DOHH2 (cell line): ENCODE measurements at regions not wholly inside any gene's neighbourhood (a gene's known extent, or its start where the extent isn't known, plus 50 kb on each side); places are given as distances from the start of the nearest gene placed in this dataset.

Experiments used
- H3F3A ChIP-seq: fragments of 200-600 bp; sonication (generic), shearing (Covaris generic); 2 replicates; pipeline ENCODE4 v1.6.0; 2016; ENCODE audit warnings: antibody characterized with exemption, mild to moderate bottlenecking; ENCODE audit not compliant: control insufficient read depth, insufficient read depth
- H3K27ac ChIP-seq: fragments of 200-600 bp; sonication (generic); 2 replicates; pipeline ENCODE4 v1.5.1; 2014; ENCODE audit warnings: low read depth, mild to moderate bottlenecking, low read length, moderate library complexity
- H3K27me3 ChIP-seq: fragments of 200-600 bp; sonication (generic); 2 replicates; pipeline ENCODE4 v1.6.1; 2014; ENCODE audit warnings: mild to moderate bottlenecking, low read length, mixed read lengths; ENCODE audit not compliant: control insufficient read depth
- H3K36me3 ChIP-seq: fragments of 200-600 bp; sonication (generic); 2 replicates; pipeline ENCODE4 v1.6.1; 2014; ENCODE audit warnings: mild to moderate bottlenecking, low read length, moderate library complexity, mixed read lengths; ENCODE audit not compliant: control insufficient read depth
- H3K4me1 ChIP-seq: fragments of 200-600 bp; sonication (generic); 2 replicates; pipeline ENCODE4 v1.6.1; 2014; ENCODE audit warnings: mild to moderate bottlenecking, low read length, mixed read lengths; ENCODE audit not compliant: control insufficient read depth
- H3K4me2 ChIP-seq: fragments of 200-600 bp; sonication (generic); 2 replicates; pipeline ENCODE4 v1.6.0; 2014; ENCODE audit warnings: mild to moderate bottlenecking, low read length, moderate library complexity
- H3K4me3 ChIP-seq: fragments of 200-600 bp; sonication (generic); 2 replicates; pipeline ENCODE4 v1.5.1; 2014; ENCODE audit warnings: mild to moderate bottlenecking, low read length, mixed read lengths
- H3K79me2 ChIP-seq: fragments of 200-600 bp; sonication (generic); 2 replicates; pipeline ENCODE4 v1.6.1; 2014; ENCODE audit warnings: mild to moderate bottlenecking, low read length, mixed read lengths; ENCODE audit not compliant: control insufficient read depth
- H3K9me2 ChIP-seq: fragments of 200-600 bp; sonication (generic); replicated peaks from 2 replicates; pipeline ENCODE4 v1.6.1; 2014; ENCODE audit warnings: mild to moderate bottlenecking, low read length, mixed read lengths; ENCODE audit not compliant: control insufficient read depth
- H3K9me3 ChIP-seq: fragments of 200-600 bp; sonication (generic); 2 replicates; pipeline ENCODE4 v1.6.1; 2014; ENCODE audit warnings: antibody characterized with exemption, low read length, mixed read lengths; ENCODE audit not compliant: control insufficient read depth, insufficient read depth
- H4K20me1 ChIP-seq: fragments of 200-600 bp; sonication (generic); 2 replicates; pipeline ENCODE4 v1.6.0; 2014; ENCODE audit warnings: low read depth, mild to moderate bottlenecking, antibody characterized with exemption, low read length, moderate library complexity; ENCODE audit not compliant: control insufficient read depth, insufficient read depth
- EZH2phosphoT487 ChIP-seq: fragments of 200-600 bp; sonication (generic); IDR thresholded peaks from 2 replicates; pipeline ENCODE4 v1.6.1; 2017; ENCODE audit warnings: borderline replicate concordance, mild to moderate bottlenecking, antibody characterized with exemption, low read length, moderate library complexity, mixed read lengths
- TF ChIP-seq, protein P1 (sequence below): fragments of 200-600 bp; sonication (generic); IDR thresholded peaks from one replicate; pipeline ENCODE4 v1.5.1; 2014; ENCODE audit warnings: antibody characterized with exemption, mild to moderate bottlenecking, low read depth, low read length; ENCODE audit not compliant: poor library complexity, severe bottlenecking

GRCh38 chr10:47207894-47208469, 92.0 kb upstream of the GDF10 start:
- no peaks in the 10 kb centered on the region for H3K9me2 ChIP-seq
- no peaks in the 10 kb centered on the region for H3K9me3 ChIP-seq
- no peaks in the 10 kb centered on the region for H3K79me2 ChIP-seq
- H3K4me1 ChIP-seq, result no peaks in the 10 kb centered on the region
- no peaks in the 10 kb centered on the region for H3K36me3 ChIP-seq
- no peak overlapping the region for H3K4me3 ChIP-seq
- H3F3A ChIP-seq, result no peaks in the 10 kb centered on the region
- no peak overlapping the region for H3K27ac ChIP-seq
- TF ChIP-seq, protein P1, sequence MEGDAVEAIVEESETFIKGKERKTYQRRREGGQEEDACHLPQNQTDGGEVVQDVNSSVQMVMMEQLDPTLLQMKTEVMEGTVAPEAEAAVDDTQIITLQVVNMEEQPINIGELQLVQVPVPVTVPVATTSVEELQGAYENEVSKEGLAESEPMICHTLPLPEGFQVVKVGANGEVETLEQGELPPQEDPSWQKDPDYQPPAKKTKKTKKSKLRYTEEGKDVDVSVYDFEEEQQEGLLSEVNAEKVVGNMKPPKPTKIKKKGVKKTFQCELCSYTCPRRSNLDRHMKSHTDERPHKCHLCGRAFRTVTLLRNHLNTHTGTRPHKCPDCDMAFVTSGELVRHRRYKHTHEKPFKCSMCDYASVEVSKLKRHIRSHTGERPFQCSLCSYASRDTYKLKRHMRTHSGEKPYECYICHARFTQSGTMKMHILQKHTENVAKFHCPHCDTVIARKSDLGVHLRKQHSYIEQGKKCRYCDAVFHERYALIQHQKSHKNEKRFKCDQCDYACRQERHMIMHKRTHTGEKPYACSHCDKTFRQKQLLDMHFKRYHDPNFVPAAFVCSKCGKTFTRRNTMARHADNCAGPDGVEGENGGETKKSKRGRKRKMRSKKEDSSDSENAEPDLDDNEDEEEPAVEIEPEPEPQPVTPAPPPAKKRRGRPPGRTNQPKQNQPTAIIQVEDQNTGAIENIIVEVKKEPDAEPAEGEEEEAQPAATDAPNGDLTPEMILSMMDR, result no peak
- no peak for TF ChIP-seq EZH2phosphoT487
- H3K4me2 ChIP-seq, result no peak overlapping the region
- H3K27me3 ChIP-seq, result no peaks in the 10 kb centered on the region
- H4K20me1 ChIP-seq, result no peaks in the 10 kb centered on the region

DNA sequence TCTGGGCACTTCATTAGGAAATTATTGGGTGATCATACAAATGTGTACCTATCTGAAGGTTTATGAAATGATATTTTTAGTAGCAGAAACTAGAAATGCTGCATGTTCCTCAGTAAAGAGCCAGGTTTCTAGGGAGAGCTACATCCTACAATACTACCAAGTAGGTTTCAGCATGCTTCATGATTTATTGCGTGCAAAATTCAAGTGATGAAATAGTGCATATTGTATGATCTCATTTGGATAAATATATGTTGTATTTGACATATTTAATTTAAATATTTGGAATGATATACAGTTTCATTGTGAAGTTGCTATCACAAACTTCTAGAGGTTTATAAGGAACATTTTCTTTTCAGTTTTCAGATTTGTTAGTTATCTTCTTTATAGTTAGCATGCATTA, 90.5 kb upstream of the GDF10 start:
- H4K20me1 ChIP-seq, result no peaks in the 10 kb centered on the region
- TF ChIP-seq EZH2phosphoT487, result no peak
- TF ChIP-seq, protein P1, result no peak
- H3K4me1 ChIP-seq, result no peaks in the 10 kb centered on the region
- H3F3A ChIP-seq, result no peaks in the 10 kb centered on the region
- H3K79me2 ChIP-seq, result no peaks in the 10 kb centered on the region
- H3K4me3 ChIP-seq, result no peak overlapping the region
- H3K27ac ChIP-seq, result no peak overlapping the region
- no peaks in the 10 kb centered on the region for H3K36me3 ChIP-seq
- no peaks in the 10 kb centered on the region for H3K27me3 ChIP-seq
- H3K4me2 ChIP-seq, result no peak overlapping the region
- no peaks in the 10 kb centered on the region for H3K9me2 ChIP-seq
- no peaks in the 10 kb centered on the region for H3K9me3 ChIP-seq

DNA sequence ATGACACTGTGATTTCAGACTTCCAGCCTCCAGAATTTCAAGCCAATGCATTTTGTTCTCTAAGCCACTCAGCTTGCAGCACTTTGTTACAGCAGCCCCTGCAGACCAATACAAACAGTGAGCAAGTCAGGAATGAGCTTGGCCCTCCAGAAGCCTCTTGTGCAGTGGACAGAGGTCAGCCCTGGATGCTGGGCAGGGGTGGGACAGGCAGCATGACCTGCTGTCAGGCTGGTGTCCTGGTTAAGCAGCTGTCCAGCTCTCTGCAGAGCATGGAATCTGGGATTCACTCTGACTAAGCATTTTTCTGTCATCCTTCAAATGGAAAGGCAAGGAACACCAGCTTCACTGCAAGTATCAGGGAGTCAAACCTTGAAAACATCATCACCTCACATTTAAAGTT, 85.5 kb upstream of the GDF10 start:
- Histone ChIP-seq H3K36me3 (no peaks in the 10 kb centered on the region), H3K9me2 (no peaks in the 10 kb centered on the region), H3K4me3 (no peak overlapping the region), H3K9me3 (no peaks in the 10 kb centered on the region), H3K27ac (no peak overlapping the region), H3K4me2 (no peak overlapping the region), H3F3A (no peaks in the 10 kb centered on the region), H3K79me2 (no peaks in the 10 kb centered on the region), H4K20me1 (no peaks in the 10 kb centered on the region), H3K27me3 (no peaks in the 10 kb centered on the region), H3K4me1 (no peaks in the 10 kb centered on the region)
- TF ChIP-seq, protein P1, result no peak
- no peak for TF ChIP-seq EZH2phosphoT487

GRCh38 chr10:47217113-47217512, 82.9 kb upstream of the GDF10 start:
- H3K9me3 ChIP-seq, result no peaks in the 10 kb centered on the region
- no peaks in the 10 kb centered on the region for H3F3A ChIP-seq
- no peaks in the 10 kb centered on the region for H4K20me1 ChIP-seq
- H3K36me3 ChIP-seq, result no peaks in the 10 kb centered on the region
- no peaks in the 10 kb centered on the region for H3K9me2 ChIP-seq
- TF ChIP-seq EZH2phosphoT487, result no peak
- TF ChIP-seq, protein P1, result no peak
- H3K4me2 ChIP-seq, result no peak overlapping the region
- H3K4me1 ChIP-seq, result no peaks in the 10 kb centered on the region
- H3K27me3 ChIP-seq, result no peaks in the 10 kb centered on the region
- H3K4me3 ChIP-seq, result no peak overlapping the region
- no peaks in the 10 kb centered on the region for H3K79me2 ChIP-seq
- no peak overlapping the region for H3K27ac ChIP-seq
